ENCODE measurements at regions not wholly inside any gene's neighbourhood (a gene's known extent, or its start where the extent isn't known, plus 50 kb on each side); places are given as distances from the start of the nearest gene placed in this dataset.
A peak's percentile ranks its signal among the peaks of the same experiment; 100 is the strongest.

DNA sequence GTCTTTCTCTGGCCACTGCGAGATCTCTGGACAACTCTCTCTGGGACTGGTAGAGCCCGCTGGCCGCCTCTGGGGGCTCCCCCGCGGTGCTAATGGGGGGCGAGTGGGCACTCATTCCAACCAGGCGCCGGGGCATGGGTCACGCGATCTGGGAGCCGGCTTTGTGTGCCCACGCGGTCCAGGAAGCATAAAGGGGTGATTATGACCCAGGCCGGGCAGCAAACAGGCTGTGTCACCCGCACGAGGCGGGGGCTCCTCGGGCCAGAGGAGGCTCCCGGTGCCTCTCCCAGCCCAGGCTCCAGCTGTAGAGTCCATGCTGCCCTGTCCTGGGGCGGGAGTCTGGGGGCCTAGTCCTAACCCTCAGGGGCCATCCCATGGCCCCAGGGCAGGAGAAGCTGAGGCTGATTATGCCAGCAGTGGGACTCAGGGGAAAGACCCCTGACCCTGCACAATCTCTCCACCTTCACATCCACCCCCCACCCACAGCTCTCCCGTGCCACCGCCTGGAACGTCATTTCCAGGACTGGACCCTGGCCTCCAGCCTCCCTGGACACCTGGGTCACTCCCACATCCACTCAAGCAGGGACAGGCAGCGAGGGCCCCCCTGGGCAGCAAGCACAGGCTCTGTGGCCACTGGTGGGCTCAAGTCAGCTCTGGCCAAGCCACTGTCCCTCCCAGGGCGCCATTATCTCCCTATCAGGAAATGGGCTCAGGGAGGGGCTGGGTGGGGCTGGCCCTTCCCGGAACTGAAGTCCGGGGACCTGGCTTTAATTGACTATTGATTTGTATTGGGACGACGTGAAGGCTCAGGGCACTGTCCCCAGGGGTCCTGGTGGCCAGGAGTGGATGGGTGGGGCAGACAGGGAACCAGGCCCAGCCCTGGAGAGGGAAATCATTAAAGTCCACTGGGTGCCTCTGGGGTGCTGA lies 50.0 kb downstream of the PTPRS start:
- DNase-seq (ENCODE audit: extremely low spot score, unreplicated experiment): no peak
- no peak overlapping the region for H3K27ac Mint-ChIP-seq (ENCODE audit: unreplicated experiment)
- TF ChIP-seq, protein P1, sequence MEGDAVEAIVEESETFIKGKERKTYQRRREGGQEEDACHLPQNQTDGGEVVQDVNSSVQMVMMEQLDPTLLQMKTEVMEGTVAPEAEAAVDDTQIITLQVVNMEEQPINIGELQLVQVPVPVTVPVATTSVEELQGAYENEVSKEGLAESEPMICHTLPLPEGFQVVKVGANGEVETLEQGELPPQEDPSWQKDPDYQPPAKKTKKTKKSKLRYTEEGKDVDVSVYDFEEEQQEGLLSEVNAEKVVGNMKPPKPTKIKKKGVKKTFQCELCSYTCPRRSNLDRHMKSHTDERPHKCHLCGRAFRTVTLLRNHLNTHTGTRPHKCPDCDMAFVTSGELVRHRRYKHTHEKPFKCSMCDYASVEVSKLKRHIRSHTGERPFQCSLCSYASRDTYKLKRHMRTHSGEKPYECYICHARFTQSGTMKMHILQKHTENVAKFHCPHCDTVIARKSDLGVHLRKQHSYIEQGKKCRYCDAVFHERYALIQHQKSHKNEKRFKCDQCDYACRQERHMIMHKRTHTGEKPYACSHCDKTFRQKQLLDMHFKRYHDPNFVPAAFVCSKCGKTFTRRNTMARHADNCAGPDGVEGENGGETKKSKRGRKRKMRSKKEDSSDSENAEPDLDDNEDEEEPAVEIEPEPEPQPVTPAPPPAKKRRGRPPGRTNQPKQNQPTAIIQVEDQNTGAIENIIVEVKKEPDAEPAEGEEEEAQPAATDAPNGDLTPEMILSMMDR (IDR thresholded peaks at IDR 0.05): no peak
- H3K27me3 Mint-ChIP-seq (ENCODE audit: unreplicated experiment): no peaks in the 10 kb centered on the region
- peaks cover 10% of the 10 kb centered on the region for H3K36me3 Mint-ChIP-seq (ENCODE audit: unreplicated experiment)
- H3K4me3 Mint-ChIP-seq (ENCODE audit: unreplicated experiment): no peak overlapping the region
- peaks cover 31% of the 10 kb centered on the region for H3K4me1 Mint-ChIP-seq (ENCODE audit: unreplicated experiment)
- H3K9me3 Mint-ChIP-seq (ENCODE audit: unreplicated experiment): no peaks in the 10 kb centered on the region

DNA sequence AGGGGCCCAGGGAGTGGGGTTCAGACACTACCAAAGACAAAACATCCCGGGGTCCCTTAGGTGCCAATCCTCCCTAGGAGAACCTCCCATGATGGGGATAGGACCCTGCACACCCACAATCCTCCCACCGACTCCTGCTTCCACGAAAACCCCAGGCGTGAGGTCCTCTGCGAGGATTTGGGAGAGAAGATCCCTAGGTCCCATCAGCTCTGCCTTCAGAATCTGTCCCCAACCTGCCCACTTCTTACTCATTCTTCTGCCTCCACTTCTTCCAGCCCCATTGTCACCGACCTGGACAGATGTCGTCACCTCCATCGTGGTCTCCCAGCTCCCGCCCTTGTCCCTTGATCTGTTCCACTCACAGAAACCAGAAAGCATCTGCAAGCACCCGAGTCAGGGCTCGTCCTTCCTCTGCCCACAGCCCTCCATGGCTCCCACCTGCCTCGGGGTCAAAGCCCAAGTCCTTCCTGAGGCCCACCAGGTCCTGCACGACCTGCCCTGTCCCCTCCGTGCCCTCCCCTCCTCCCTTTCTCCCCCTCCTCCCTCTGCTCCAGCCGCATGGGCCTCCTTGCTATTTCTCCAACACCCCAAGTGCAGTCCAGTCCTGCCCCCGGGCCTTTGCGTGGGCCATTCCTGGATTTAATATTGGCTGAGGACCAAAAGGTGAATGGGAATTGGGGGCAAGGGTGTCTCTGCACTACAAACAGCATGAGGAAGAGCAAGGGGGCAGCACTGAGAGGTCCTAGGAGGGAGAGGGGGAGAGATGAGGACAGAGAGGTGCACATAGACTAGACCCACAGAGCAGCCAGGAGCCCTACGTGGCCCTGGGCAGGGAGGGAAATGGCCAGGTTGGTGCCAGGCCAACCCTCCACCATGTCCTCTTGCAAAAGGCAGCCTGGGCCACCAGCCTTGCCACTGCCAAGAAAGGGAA lies 51.3 kb downstream of the PTPRS start:
- TF ChIP-seq, protein P1 (IDR thresholded peaks at IDR 0.05): no peak
- Mint-ChIP-seq H3K4me3 (ENCODE audit: unreplicated experiment) (no peak overlapping the region), H3K36me3 (ENCODE audit: unreplicated experiment) (peaks cover 19% of the 10 kb centered on the region), H3K27ac (ENCODE audit: unreplicated experiment) (no peak overlapping the region), H3K9me3 (ENCODE audit: unreplicated experiment) (no peaks in the 10 kb centered on the region), H3K4me1 (ENCODE audit: unreplicated experiment) (peaks cover 31% of the 10 kb centered on the region), H3K27me3 (ENCODE audit: unreplicated experiment) (no peaks in the 10 kb centered on the region)
- no peak for DNase-seq (ENCODE audit: extremely low spot score, unreplicated experiment)

DNA sequence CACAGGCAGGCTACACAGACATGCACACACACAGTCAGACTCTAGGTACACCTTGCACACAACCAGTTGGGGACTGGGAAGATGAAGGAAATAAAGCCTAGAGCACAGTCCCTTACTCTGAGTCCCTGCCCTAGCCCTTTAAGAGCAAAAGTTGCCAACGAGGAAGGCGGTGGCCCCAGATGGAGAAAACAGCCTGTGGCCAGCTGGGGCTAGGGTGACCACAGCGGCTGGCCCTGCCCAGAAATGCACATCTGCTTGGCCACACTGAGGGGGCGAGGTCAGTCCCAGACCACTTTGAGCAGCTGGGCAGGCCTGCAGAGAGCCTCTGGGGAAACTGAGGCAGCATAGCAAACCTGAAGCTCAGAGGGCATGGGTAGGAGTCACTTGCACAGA lies 52.3 kb downstream of the PTPRS start:
- H3K4me1 Mint-ChIP-seq (ENCODE audit: unreplicated experiment): peaks cover 28% of the 10 kb centered on the region
- no peaks in the 10 kb centered on the region for H3K27me3 Mint-ChIP-seq (ENCODE audit: unreplicated experiment)
- TF ChIP-seq, protein P1 (IDR thresholded peaks at IDR 0.05): no peak
- H3K27ac Mint-ChIP-seq (ENCODE audit: unreplicated experiment): no peak overlapping the region
- no peak overlapping the region for H3K4me3 Mint-ChIP-seq (ENCODE audit: unreplicated experiment)
- H3K9me3 Mint-ChIP-seq (ENCODE audit: unreplicated experiment): no peaks in the 10 kb centered on the region
- DNase-seq (ENCODE audit: extremely low spot score, unreplicated experiment): no peak
- peaks cover 19% of the 10 kb centered on the region for H3K36me3 Mint-ChIP-seq (ENCODE audit: unreplicated experiment)

DNA sequence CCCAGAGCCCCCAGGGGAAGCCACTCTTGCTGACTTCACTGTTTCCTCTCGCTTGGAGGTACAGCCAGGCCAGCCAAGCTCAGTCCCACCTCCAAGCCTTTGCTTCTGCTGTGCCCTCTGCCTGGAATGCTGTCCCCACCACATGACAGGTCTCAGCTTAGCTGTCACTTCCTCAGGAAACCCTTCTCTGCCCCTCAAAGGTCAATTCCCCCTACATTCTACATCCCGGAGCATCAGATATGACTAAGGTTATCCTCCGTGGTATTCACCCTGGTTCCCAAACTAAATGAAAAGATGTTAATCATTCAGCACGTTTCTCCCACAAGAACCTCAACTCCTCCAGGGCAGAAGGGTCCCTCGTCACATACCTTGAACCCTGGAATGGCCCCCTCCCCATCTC lies 53.5 kb downstream of the PTPRS start:
- H3K9me3 Mint-ChIP-seq (ENCODE audit: unreplicated experiment): no peaks in the 10 kb centered on the region
- H3K27ac Mint-ChIP-seq (ENCODE audit: unreplicated experiment): peak overlapping the region; percentile 18
- no peaks in the 10 kb centered on the region for H3K27me3 Mint-ChIP-seq (ENCODE audit: unreplicated experiment)
- peaks cover 27% of the 10 kb centered on the region for H3K4me1 Mint-ChIP-seq (ENCODE audit: unreplicated experiment)
- peaks cover 19% of the 10 kb centered on the region for H3K36me3 Mint-ChIP-seq (ENCODE audit: unreplicated experiment)
- no peak overlapping the region for H3K4me3 Mint-ChIP-seq (ENCODE audit: unreplicated experiment)
- TF ChIP-seq, protein P1 (IDR thresholded peaks at IDR 0.05): no peak
- DNase-seq (ENCODE audit: extremely low spot score, unreplicated experiment): no peak
